Esophagus muscularis mucosa (tissue), 4 donors: ENCODE measurements at regions not wholly inside any gene's neighbourhood (a gene's known extent, or its start where the extent isn't known, plus 50 kb on each side); places are given as distances from the start of the nearest gene placed in this dataset.
"Not testable (repeated sequence)": the region's sequence is repeated elsewhere in the genome, so short reads cannot be mapped to it uniquely, and the experiment has no call there.

Source experiments
- DNase-seq: peaks from one replicate; pipeline ENCODE4 v3.0.0-alpha.2; 2017; ENCODE audit errors: extremely low spot score
- H3K27ac ChIP-seq, 4 donors: fragments of 200-600 bp; sonication (generic); replicated peaks in 1 of 4; 1 replicate in 3 of 4; 2 replicates in 1 of 4; pipeline ENCODE4 v1.5.1; 2016 to 2019; ENCODE audit warnings: mild to moderate bottlenecking in 1 of 4
- H3K27me3 ChIP-seq, 4 donors: fragments of 200-600 bp; sonication (generic); one replicate each; pipeline versions ENCODE4 v1.5.1 to v1.6.0; 2016 to 2019
- H3K36me3 ChIP-seq, 4 donors: fragments of 200-600 bp; sonication (generic); one replicate each; pipeline ENCODE4 v1.5.1; 2016 to 2019
- H3K4me1 ChIP-seq, 4 donors: fragments of 200-600 bp; sonication (generic); one replicate each; pipeline ENCODE4 v1.5.1; 2016 to 2019
- H3K4me3 ChIP-seq, 4 donors: fragments of 200-600 bp; sonication (generic); 1 replicate in 2 of 4; 2 replicates in 2 of 4; pipeline ENCODE4 v1.5.1; 2016 to 2019; ENCODE audit warnings: mild to moderate bottlenecking in 4 of 4, moderate library complexity in 1 of 4
- H3K9me3 ChIP-seq, 4 donors: fragments of 200-600 bp; sonication (generic); 1 replicate in 3 of 4; 2 replicates in 1 of 4; pipeline ENCODE4 v1.5.1; 2016 to 2019
- EP300 ChIP-seq: sonication (generic); formaldehyde crosslinking; IDR thresholded peaks from one replicate; pipeline ENCODE4 v1.6.1; 2017; ENCODE audit warnings: antibody characterized with exemption
- POLR2A ChIP-seq: fragments of 450-650 bp; IDR thresholded peaks from one replicate; pipeline ENCODE4 v1.6.1; 2017; ENCODE audit warnings: antibody characterized with exemption, moderate library complexity, mild to moderate bottlenecking, low read depth
- POLR2AphosphoS5 ChIP-seq, 2 donors: sonication (generic); formaldehyde crosslinking; IDR thresholded peaks; one replicate each; pipeline ENCODE4 v1.6.1; 2017; ENCODE audit warnings: antibody characterized with exemption in 2 of 2
- WGBS: methylation state at CpG from one replicate; pipeline ENCODE4 v1.1.5; 2018; 5-methylcytosine and 5-hydroxymethylcytosine counted together
- intact Hi-C: fragments of 100-400 bp; cut with DNase I; formaldehyde crosslinking; loops from one replicate; pipeline ENCODE4 v1.15.1; 2023
- TF ChIP-seq, protein P1 (sequence below), 3 experiments: fragments of 200-600 bp in 2 of 3; fragments of 450-650 bp in 1 of 3; sonication (generic) in 2 of 3; IDR thresholded peaks; one replicate each; pipeline ENCODE4 v1.5.1; 2017 to 2019; ENCODE audit warnings: antibody characterized with exemption in 3 of 3, mild to moderate bottlenecking in 2 of 3, moderate library complexity in 1 of 3

DNA sequence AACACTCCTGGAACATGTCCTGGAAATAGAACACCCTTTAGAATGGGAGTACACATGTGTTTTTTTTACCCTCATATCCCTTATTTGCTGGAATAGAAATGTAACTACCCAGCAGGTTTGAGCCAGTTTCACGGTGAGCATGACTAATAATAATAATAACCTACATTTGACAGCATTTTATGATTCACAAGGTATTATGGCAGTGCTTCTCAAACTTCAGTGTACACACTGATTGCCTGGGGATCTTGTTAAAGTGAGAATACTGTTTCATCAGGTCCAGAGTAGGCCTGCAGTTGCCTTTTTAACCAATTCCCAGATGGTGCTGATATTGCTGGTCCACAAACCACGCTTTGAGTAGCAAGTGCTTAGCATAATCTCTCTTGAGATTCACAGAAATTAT is 63.9 kb downstream of the NFKBIZ start:
- no peak for DNase-seq
- TF ChIP-seq, protein P1, sequence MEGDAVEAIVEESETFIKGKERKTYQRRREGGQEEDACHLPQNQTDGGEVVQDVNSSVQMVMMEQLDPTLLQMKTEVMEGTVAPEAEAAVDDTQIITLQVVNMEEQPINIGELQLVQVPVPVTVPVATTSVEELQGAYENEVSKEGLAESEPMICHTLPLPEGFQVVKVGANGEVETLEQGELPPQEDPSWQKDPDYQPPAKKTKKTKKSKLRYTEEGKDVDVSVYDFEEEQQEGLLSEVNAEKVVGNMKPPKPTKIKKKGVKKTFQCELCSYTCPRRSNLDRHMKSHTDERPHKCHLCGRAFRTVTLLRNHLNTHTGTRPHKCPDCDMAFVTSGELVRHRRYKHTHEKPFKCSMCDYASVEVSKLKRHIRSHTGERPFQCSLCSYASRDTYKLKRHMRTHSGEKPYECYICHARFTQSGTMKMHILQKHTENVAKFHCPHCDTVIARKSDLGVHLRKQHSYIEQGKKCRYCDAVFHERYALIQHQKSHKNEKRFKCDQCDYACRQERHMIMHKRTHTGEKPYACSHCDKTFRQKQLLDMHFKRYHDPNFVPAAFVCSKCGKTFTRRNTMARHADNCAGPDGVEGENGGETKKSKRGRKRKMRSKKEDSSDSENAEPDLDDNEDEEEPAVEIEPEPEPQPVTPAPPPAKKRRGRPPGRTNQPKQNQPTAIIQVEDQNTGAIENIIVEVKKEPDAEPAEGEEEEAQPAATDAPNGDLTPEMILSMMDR (IDR thresholded peaks at IDR 0.05), result no peak
- no peak for TF ChIP-seq EP300
- no peak for TF ChIP-seq POLR2A
- no peak for TF ChIP-seq POLR2AphosphoS5 (IDR thresholded peaks at IDR 0.05)
- intact Hi-C loops, result no loop called here
- H3K27ac ChIP-seq, result no peak overlapping the region
- H3K36me3 ChIP-seq, result no peaks in the 10 kb centered on the region
- H3K9me3 ChIP-seq, result no peaks in the 10 kb centered on the region
- H3K4me3 ChIP-seq, result no peak overlapping the region
- H3K4me1 ChIP-seq, result no peaks in the 10 kb centered on the region
- WGBS, result 89% methylated on average over 2 of the region's 2 CpGs
- no peaks in the 10 kb centered on the region for H3K27me3 ChIP-seq

DNA sequence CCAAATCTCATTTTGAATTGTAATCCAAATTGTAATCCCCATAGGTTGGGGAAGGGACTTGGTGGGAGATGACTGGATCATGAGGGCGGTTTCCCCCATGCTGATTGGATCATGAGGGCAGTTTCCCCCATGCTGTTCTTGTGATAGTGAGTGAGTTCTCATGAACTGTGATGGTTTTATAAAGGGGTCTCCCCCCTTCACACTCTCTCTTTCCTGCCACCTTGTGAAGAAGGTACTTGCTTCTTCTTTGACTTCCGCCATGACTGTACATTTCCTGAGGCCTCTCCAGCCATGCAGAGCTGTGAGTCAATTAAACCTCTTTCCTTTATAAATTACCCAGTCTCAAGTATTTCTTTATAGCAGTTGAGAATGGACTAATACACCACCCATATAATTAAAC is 68.4 kb downstream of the NFKBIZ start:
- H3K27ac ChIP-seq, DNase-seq, intact Hi-C loops, H3K36me3 ChIP-seq, H3K4me3 ChIP-seq, H3K9me3 ChIP-seq, H3K27me3 ChIP-seq, H3K4me1 ChIP-seq: not testable (repeated sequence)
- 98% methylated on average over 2 of the region's 2 CpGs for WGBS

DNA sequence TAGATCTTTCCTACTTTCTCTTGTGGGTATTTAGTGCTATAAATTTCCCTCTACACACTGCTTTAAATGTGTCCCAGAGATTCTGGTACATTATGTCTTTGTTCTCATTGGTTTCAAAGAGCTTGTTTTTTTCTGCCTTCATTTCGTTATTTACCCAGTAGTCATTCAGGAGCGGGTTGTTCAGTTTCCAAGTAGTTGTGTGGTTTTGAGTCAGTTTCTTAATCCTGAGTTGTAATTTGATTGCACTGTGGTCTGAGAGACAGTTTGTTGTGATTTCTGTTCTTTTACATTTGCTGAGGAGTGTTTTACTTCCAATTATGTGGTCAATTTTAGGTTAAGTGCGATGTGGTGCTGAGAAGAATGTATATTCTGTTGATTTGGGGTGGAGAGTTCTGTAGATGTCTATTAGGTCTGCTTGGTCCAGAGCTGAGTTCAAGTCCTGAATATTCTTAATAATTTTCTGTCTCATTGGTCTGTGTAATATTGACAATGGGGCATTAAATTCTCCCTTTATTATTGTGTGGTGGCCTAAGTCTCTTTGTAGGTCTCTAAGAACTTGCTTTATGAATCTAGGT is 72.9 kb downstream of the NFKBIZ start:
- intact Hi-C loops, H3K4me1 ChIP-seq, H3K9me3 ChIP-seq, H3K27me3 ChIP-seq, H3K27ac ChIP-seq, H3K36me3 ChIP-seq, H3K4me3 ChIP-seq, DNase-seq: not testable (repeated sequence)
- WGBS, result 85% methylated on average over 3 of the region's 3 CpGs

DNA sequence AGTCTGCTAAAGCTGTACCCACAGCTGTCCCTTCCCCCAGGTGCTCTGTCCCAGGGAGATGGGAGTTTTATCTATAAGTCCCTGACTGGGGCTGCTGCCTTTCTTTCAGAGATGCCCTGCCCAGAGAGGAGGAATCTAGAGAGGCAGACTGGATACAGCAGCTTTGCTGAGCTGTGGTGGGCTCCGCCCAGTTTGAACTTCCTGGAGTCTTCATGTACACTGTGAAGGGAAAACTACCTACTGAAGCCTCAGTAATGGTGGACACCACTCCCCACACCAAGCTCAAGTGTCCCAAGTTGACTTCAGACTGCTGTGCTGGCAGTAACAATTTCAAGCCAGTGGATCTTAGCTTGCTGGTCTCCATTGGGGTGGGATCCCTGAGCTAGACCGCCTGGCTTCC is 75.3 kb downstream of the NFKBIZ start:
- H3K4me3 ChIP-seq, intact Hi-C loops, DNase-seq, H3K27ac ChIP-seq, H3K27me3 ChIP-seq, H3K4me1 ChIP-seq, H3K36me3 ChIP-seq, H3K9me3 ChIP-seq: not testable (repeated sequence)
- 100% methylated on average over 1 of the region's 2 CpGs for WGBS

DNA sequence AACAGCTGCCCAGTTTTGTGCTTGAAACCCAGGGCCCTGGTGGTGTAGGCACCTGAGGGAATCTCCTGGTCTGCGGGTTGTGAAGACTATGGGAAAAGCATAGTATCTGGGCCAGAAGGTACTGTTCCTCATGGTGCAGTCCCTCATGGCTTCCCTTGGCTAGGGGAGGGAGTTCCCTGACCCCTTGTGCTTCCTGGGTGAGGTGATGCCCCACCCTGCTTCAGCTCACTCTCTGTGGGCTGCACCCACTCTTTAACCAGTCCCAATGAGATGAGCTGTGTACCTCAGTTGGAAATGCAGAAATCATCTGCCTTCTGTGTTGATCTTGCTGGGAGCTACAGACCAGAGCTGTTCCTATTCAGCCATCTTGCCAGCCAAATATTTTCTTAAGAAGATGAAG is 75.8 kb downstream of the NFKBIZ start:
- H3K27me3 ChIP-seq, H3K9me3 ChIP-seq, intact Hi-C loops, H3K27ac ChIP-seq, DNase-seq, H3K36me3 ChIP-seq, H3K4me1 ChIP-seq, H3K4me3 ChIP-seq: not testable (repeated sequence)
- 100% methylated on average over 1 of the region's 1 CpG for WGBS

DNA sequence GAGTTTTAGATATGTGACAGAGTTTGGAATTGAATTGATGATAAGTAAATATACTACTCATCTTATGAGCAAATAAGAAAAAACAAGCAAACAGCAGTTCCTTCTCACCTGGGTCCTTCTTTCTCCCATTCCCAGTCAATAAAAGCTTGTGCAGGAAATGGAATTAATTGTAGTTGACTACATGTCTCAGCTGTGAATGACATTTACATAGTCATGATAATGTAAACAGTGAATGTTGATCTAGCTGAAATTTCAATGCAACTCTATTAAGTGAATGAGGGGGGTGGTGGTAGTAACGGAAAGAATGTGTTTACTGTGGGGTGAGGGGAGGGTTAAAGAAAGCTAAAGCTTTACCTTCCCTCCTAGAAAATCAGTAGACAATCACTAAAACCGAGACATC is 76.2 kb downstream of the NFKBIZ start:
- Histone ChIP-seq H3K4me1 (no peaks in the 10 kb centered on the region), H3K27ac (no peak overlapping the region), H3K27me3 (no peaks in the 10 kb centered on the region), H3K9me3 (no peaks in the 10 kb centered on the region), H3K4me3 (no peak overlapping the region), H3K36me3 (no peaks in the 10 kb centered on the region)
- no peak for DNase-seq
- 87% methylated on average over 2 of the region's 2 CpGs for WGBS
- TF ChIP-seq POLR2AphosphoS5 (IDR thresholded peaks at IDR 0.05) (no peak), EP300 (no peak)
- intact Hi-C loops, result no loop called here

DNA sequence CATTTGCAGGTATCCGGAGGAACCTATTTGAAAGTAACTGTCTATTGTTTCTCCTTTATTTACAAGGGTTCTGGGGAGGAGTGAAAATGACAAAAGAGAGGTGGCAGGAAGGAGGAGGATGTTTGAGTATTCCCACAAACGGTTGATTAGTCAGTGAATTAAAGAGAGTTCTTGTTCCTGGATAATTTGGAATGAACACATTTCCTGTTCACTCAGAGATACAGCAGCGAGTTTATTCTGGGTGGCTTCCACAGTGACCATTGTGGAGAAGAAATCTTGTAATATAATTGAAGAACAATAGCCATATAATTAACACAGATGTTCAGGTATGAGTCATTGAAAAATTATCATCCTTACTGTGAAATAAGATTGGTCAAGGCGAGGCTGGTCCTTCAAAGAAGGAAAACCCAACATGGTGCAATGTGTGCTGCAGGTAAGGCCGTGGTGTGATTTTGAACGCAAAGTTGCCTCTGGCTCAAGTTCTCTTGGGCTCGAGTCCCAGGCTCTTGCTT is 77.3 kb downstream of the NFKBIZ start:
- Histone ChIP-seq H3K9me3 (no peaks in the 10 kb centered on the region), H3K36me3 (no peaks in the 10 kb centered on the region), H3K27me3 (no peaks in the 10 kb centered on the region), H3K4me3 (no peak overlapping the region), H3K4me1 (no peaks in the 10 kb centered on the region), H3K27ac (no peak overlapping the region)
- no peak for TF ChIP-seq POLR2AphosphoS5 (IDR thresholded peaks at IDR 0.05)
- TF ChIP-seq, protein P1 (IDR thresholded peaks at IDR 0.05), result no peak
- TF ChIP-seq EP300, result no peak
- no peak for TF ChIP-seq POLR2A
- intact Hi-C loops, result no loop called here
- DNase-seq, result no peak
- 71% methylated on average over 7 of the region's 7 CpGs for WGBS
